GM19467 (cell line): ENCODE measurements at regions not wholly inside any gene's neighbourhood (a gene's known extent, or its start where the extent isn't known, plus 50 kb on each side); places are given as distances from the start of the nearest gene placed in this dataset.
"Not testable (repeated sequence)": the region's sequence is repeated elsewhere in the genome, so short reads cannot be mapped to it uniquely, and the experiment has no call there.

ENCODE experiments used
- ATAC-seq: cut with Tn5 transposase; IDR thresholded peaks from one replicate; pipeline ENCODE4 v1.9.1; 2021; ENCODE audit warnings: mild to moderate bottlenecking, moderate library complexity; ENCODE audit not compliant: unreplicated experiment

GRCh38 chr2:116761864-116762263 is 1052.6 kb upstream of the DDX18 start:
- no peak for ATAC-seq

- ATAC-seq = no peak
These were observed 1045.0 kb upstream of the DDX18 start for GRCh38 chr2:116769514-116769913.

- ATAC-seq = no peak
These were observed 1037.9 kb upstream of the DDX18 start for GRCh38 chr2:116776556-116776955.

- no peak for ATAC-seq
These were observed 1026.6 kb upstream of the DDX18 start for GRCh38 chr2:116787848-116788247.

- ATAC-seq = no peak
These were observed 1011.8 kb upstream of the DDX18 start for GRCh38 chr2:116802671-116803070.

GRCh38 chr2:116804901-116805300 is 1009.6 kb upstream of the DDX18 start:
- ATAC-seq = no peak

- not testable (repeated sequence) for ATAC-seq
These were observed 1008.0 kb upstream of the DDX18 start for GRCh38 chr2:116806505-116806904.

GRCh38 chr2:116809109-116809508 is 1005.4 kb upstream of the DDX18 start:
- ATAC-seq = no peak

- no peak for ATAC-seq
These were observed 1004.4 kb upstream of the DDX18 start for GRCh38 chr2:116810071-116810470.

GRCh38 chr2:116810645-116811044 is 1003.8 kb upstream of the DDX18 start:
- ATAC-seq = no peak

GRCh38 chr2:116819355-116819754 is 995.1 kb upstream of the DDX18 start:
- no peak for ATAC-seq

GRCh38 chr2:116820986-116821385 is 993.5 kb upstream of the DDX18 start:
- no peak for ATAC-seq

- ATAC-seq = not testable (repeated sequence)
These were observed 984.9 kb upstream of the DDX18 start for GRCh38 chr2:116829543-116829942.

- ATAC-seq = no peak
These were observed 982.3 kb upstream of the DDX18 start for GRCh38 chr2:116832148-116832547.

- no peak for ATAC-seq
These were observed 981.4 kb upstream of the DDX18 start for GRCh38 chr2:116833052-116833451.

GRCh38 chr2:116842164-116842563 is 972.3 kb upstream of the DDX18 start:
- ATAC-seq = no peak

GRCh38 chr2:116859708-116860107 is 954.8 kb upstream of the DDX18 start:
- no peak for ATAC-seq

GRCh38 chr2:116874021-116874420 is 940.5 kb upstream of the DDX18 start:
- ATAC-seq = no peak

GRCh38 chr2:116877274-116877673 is 937.2 kb upstream of the DDX18 start:
- no peak for ATAC-seq

- no peak for ATAC-seq
These were observed 936.5 kb upstream of the DDX18 start for GRCh38 chr2:116877944-116878343.

GRCh38 chr2:116879650-116880160 is 934.8 kb upstream of the DDX18 start:
- ATAC-seq = no peak

GRCh38 chr2:116891191-116891590 is 923.3 kb upstream of the DDX18 start:
- no peak for ATAC-seq

GRCh38 chr2:116911540-116911939 is 903.0 kb upstream of the DDX18 start:
- no peak for ATAC-seq

- no peak for ATAC-seq
These were observed 898.8 kb upstream of the DDX18 start for GRCh38 chr2:116915673-116916072.
